Tibial artery (tissue), 4 donors: ENCODE measurements at regions not wholly inside any gene's neighbourhood (a gene's known extent, or its start where the extent isn't known, plus 50 kb on each side); places are given as distances from the start of the nearest gene placed in this dataset.

Experiments used
- DNase-seq, 2 donors: peaks; one replicate each; pipeline ENCODE4 v3.0.0-alpha.2; 2019
- H3K27ac ChIP-seq, 2 donors: fragments of 200-600 bp; sonication (generic) in 1 of 2; 1 replicate in 1 of 2; 2 replicates in 1 of 2; pipeline ENCODE4 v1.5.1; 2018 to 2019; ENCODE audit warnings: mild to moderate bottlenecking in 1 of 2
- H3K27me3 ChIP-seq, 2 donors: fragments of 200-600 bp; sonication (generic) in 1 of 2; one replicate each; pipeline versions ENCODE4 v1.5.1 to v1.6.0; 2016 to 2019
- H3K36me3 ChIP-seq, 3 donors: fragments of 200-600 bp; sonication (generic) in 2 of 3; one replicate each; pipeline ENCODE4 v1.5.1; 2016 to 2019; ENCODE audit warnings: mild to moderate bottlenecking in 2 of 3
- H3K4me1 ChIP-seq, 4 donors: fragments of 200-600 bp; sonication (generic) in 2 of 4; 1 replicate in 3 of 4; 2 replicates in 1 of 4; pipeline ENCODE4 v1.5.1; 2016 to 2019
- H3K4me3 ChIP-seq, 2 donors: fragments of 200-600 bp; sonication (generic) in 1 of 2; 1 replicate in 1 of 2; 2 replicates in 1 of 2; pipeline ENCODE4 v1.5.1; 2018 to 2019; ENCODE audit warnings: mild to moderate bottlenecking in 2 of 2
- H3K9me3 ChIP-seq, 3 donors: fragments of 200-600 bp; sonication (generic) in 1 of 3; one replicate each; pipeline ENCODE4 v1.5.1; 2016 to 2019
- intact Hi-C: fragments of 100-400 bp; cut with DNase I; formaldehyde crosslinking; loops from one replicate; pipeline ENCODE4 v1.15.0; 2023; ENCODE audit warnings: low total_unique reads
- TF ChIP-seq, protein P1 (sequence below), 2 experiments: fragments of 200-600 bp in 1 of 2; fragments of 450-650 bp in 1 of 2; IDR thresholded peaks; one replicate each; pipeline ENCODE4 v1.5.1; 2017 to 2019; ENCODE audit warnings: antibody characterized with exemption in 2 of 2, mild to moderate bottlenecking in 1 of 2, moderate library complexity in 1 of 2

DNA sequence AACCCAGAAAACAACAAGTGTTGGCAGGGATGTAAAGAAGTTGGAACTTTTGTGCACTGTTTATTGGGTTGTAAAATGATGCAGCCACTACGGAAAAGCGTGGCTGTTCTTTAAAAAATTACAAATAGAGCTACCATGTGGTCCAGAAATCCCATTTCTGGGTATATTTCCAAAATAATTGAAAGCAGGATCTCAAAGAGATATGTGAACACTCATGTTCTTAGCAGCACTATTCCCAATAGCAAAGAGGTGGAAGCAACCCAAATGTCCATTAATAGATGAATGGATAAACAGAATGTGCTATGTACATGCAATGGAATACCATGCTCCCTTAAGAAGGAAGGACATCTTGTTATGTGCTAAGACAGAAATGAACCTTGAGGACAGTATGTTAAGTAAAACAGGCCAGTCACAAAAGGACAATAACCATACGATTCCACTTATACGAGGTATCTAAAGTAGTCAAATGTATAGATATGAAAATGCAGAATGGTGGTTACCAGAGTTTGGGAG lies 249.5 kb downstream of the PHLDA1 start:
- Histone ChIP-seq H3K27ac (peak overlapping the region; percentile 15 to 71), H3K36me3 (no peaks in the 10 kb centered on the region), H3K9me3 (no peaks in the 10 kb centered on the region), H3K4me3 (no peak overlapping the region), H3K27me3 (no peaks in the 10 kb centered on the region), H3K4me1 (peaks cover 0 to 53% (median 34%) of the 10 kb centered on the region in 4 donors)
- no peak for DNase-seq
- TF ChIP-seq, protein P1, sequence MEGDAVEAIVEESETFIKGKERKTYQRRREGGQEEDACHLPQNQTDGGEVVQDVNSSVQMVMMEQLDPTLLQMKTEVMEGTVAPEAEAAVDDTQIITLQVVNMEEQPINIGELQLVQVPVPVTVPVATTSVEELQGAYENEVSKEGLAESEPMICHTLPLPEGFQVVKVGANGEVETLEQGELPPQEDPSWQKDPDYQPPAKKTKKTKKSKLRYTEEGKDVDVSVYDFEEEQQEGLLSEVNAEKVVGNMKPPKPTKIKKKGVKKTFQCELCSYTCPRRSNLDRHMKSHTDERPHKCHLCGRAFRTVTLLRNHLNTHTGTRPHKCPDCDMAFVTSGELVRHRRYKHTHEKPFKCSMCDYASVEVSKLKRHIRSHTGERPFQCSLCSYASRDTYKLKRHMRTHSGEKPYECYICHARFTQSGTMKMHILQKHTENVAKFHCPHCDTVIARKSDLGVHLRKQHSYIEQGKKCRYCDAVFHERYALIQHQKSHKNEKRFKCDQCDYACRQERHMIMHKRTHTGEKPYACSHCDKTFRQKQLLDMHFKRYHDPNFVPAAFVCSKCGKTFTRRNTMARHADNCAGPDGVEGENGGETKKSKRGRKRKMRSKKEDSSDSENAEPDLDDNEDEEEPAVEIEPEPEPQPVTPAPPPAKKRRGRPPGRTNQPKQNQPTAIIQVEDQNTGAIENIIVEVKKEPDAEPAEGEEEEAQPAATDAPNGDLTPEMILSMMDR (IDR thresholded peaks at IDR 0.05), result no peak
- intact Hi-C loops, result no loop called here

- intact Hi-C loops, result no loop called here
- Histone ChIP-seq H3K27me3 (no peaks in the 10 kb centered on the region), H3K36me3 (no peaks in the 10 kb centered on the region), H3K4me1 (peaks cover 0 to 53% (median 34%) of the 10 kb centered on the region in 4 donors), H3K27ac (peak overlapping the region; percentile 15 to 71), H3K9me3 (no peaks in the 10 kb centered on the region), H3K4me3 (no peak overlapping the region)
- TF ChIP-seq, protein P1 (IDR thresholded peaks at IDR 0.05), result no peak
- no peak for DNase-seq
Measured at GRCh38 chr12:75781532-75782046, 250.0 kb downstream of the PHLDA1 start.

DNA sequence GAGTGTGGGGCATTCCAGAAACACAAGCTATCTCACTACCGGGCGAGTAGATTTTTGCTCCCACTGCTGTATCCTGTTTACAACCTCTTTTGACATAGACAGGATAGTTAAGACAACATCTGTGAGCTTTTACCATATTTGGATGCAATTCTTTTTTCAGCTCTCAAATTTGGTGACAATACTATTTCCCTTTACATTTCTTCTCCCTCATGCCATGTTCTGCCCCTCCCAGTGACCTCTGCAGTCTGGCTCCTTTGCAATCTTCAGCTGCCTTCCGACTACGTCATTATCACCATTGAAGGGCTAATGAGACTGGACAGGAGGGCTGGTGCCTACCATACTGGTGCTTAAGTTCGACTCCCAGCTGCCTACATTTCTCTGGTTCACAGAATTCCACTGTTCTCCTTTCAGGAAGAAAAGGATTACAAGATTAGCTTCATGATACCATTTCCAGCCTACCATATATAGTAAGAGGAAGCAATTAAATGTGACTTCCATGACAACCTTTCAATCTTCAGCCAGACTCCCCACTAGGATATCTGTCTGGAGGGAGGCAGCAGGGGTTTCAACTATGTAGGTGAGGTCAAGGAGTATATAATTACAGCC lies 251.6 kb downstream of the PHLDA1 start:
- Histone ChIP-seq H3K27me3 (no peaks in the 10 kb centered on the region), H3K9me3 (no peaks in the 10 kb centered on the region), H3K4me1 (peaks cover 0 to 51% (median 33%) of the 10 kb centered on the region in 4 donors), H3K27ac (no peak overlapping the region), H3K4me3 (no peak overlapping the region), H3K36me3 (no peaks in the 10 kb centered on the region)
- intact Hi-C loops, result no loop called here
- no peak for DNase-seq
- TF ChIP-seq, protein P1 (IDR thresholded peaks at IDR 0.05), result no peak

DNA sequence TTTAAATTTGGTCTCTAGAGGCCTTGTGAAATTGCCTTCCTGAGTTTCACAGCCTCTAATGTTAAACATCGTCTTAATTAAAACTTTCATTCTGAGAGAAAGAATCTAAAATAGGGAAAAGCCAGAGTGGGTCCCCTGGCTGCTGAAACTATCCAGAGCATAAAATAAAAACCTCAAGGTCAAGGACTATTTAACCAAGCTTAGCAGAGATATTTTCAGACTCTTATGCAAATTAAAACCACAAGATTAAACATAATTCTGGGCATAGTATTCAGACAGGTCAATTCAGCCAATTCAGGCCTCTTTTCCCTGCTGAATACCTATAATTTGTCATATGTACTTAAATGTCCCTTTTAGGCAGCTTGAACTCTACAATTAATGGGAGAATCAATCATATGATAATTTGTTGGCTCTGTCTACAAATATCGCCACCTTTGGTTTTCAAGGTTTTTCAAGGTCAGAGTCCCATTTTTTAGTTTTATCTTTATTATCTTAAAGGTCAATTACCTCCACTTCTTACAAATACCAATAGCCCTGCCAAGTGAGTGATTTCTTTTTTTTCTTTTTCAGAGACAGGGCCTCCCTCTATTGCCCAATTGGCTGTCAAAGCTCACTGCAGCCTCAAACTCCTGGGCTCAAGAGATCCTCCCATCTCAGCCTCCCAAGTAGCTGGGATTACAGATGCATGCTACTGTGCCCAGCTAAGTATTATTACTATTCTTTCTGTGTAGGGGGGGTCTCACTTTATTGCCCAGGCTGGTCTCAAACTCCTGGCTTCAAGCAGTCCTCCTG lies 257.1 kb downstream of the PHLDA1 start:
- Histone ChIP-seq H3K27me3 (no peaks in the 10 kb centered on the region), H3K9me3 (no peaks in the 10 kb centered on the region), H3K4me1 (no peaks in the 10 kb centered on the region), H3K4me3 (no peak overlapping the region), H3K36me3 (no peaks in the 10 kb centered on the region), H3K27ac (no peak overlapping the region)
- no peak for DNase-seq
- TF ChIP-seq, protein P1 (IDR thresholded peaks at IDR 0.05), result no peak
- intact Hi-C loops, result no loop called here

GRCh38 chr12:75773377-75773776 lies 258.2 kb downstream of the PHLDA1 start:
- TF ChIP-seq, protein P1 (IDR thresholded peaks at IDR 0.05), result no peak
- intact Hi-C loops, result no loop called here
- H3K27me3 ChIP-seq, result no peaks in the 10 kb centered on the region
- H3K9me3 ChIP-seq, result no peaks in the 10 kb centered on the region
- H3K36me3 ChIP-seq, result no peaks in the 10 kb centered on the region
- H3K4me3 ChIP-seq, result no peak overlapping the region
- H3K27ac ChIP-seq, result no peak overlapping the region
- no peak for DNase-seq
- H3K4me1 ChIP-seq, result no peaks in the 10 kb centered on the region
